OCI-LY1 (cell line): ENCODE measurements at regions not wholly inside any gene's neighbourhood (a gene's known extent, or its start where the extent isn't known, plus 50 kb on each side); places are given as distances from the start of the nearest gene placed in this dataset.

Experiments used
- H2AFZ ChIP-seq: fragments of 200-600 bp; sonication (generic), shearing (Covaris generic); 2 replicates; pipeline ENCODE4 v1.6.0; 2014; ENCODE audit warnings: antibody characterized with exemption, mild to moderate bottlenecking, low read length
- H3F3A ChIP-seq: fragments of 200-600 bp; sonication (generic), shearing (Covaris generic); 2 replicates; pipeline ENCODE4 v1.6.0; 2014; ENCODE audit warnings: mild to moderate bottlenecking, antibody characterized with exemption, low read length, moderate library complexity; ENCODE audit not compliant: insufficient read depth
- H3K27ac ChIP-seq: fragments of 200-600 bp; sonication (generic); 2 replicates; pipeline ENCODE4 v1.5.1; 2014; ENCODE audit warnings: low read length, mixed run types, mild to moderate bottlenecking, low read depth; ENCODE audit not compliant: poor library complexity, severe bottlenecking
- H3K27me3 ChIP-seq: fragments of 200-600 bp; sonication (generic); 2 replicates; pipeline ENCODE4 v1.6.0; 2014; ENCODE audit warnings: antibody characterized with exemption, mild to moderate bottlenecking, low read length, moderate library complexity; ENCODE audit not compliant: insufficient read depth
- H3K36me3 ChIP-seq: fragments of 200-600 bp; sonication (generic); 2 replicates; pipeline ENCODE4 v1.6.1; 2014; ENCODE audit warnings: mild to moderate bottlenecking, antibody characterized with exemption, low read length, moderate library complexity, mixed read lengths; ENCODE audit not compliant: insufficient read depth
- H3K4me1 ChIP-seq: fragments of 200-600 bp; sonication (generic); 2 replicates; pipeline ENCODE4 v1.5.1; 2014; ENCODE audit warnings: mild to moderate bottlenecking, low read length, moderate library complexity; ENCODE audit not compliant: insufficient read depth, severe bottlenecking
- H3K4me2 ChIP-seq: fragments of 200-600 bp; sonication (generic), shearing (Covaris generic); 2 replicates; pipeline ENCODE4 v1.6.1; 2014; ENCODE audit warnings: low read length
- H3K4me3 ChIP-seq: fragments of 200-600 bp; sonication (generic); 2 replicates; pipeline ENCODE4 v1.5.1; 2014; ENCODE audit warnings: low read length, low read depth, mild to moderate bottlenecking, mixed read lengths; ENCODE audit not compliant: poor library complexity, severe bottlenecking
- H3K79me2 ChIP-seq: fragments of 200-600 bp; shearing (Covaris generic); 2 replicates; pipeline ENCODE4 v1.6.1; 2016; ENCODE audit warnings: mixed run types, low read length, mixed read lengths; ENCODE audit not compliant: insufficient read depth
- H3K9ac ChIP-seq: fragments of 200-600 bp; sonication (generic), shearing (Covaris generic); 2 replicates; pipeline ENCODE4 v1.6.1; 2014; ENCODE audit warnings: mild to moderate bottlenecking, low read length, mixed read lengths
- H3K9me2 ChIP-seq: fragments of 200-600 bp; sonication (generic), shearing (Covaris generic); 2 replicates; pipeline ENCODE4 v1.6.1; 2014; ENCODE audit warnings: low read depth, mild to moderate bottlenecking, low read length, mixed read lengths
- H3K9me3 ChIP-seq: fragments of 200-600 bp; shearing (Covaris generic); 2 replicates; pipeline ENCODE4 v1.6.1; 2014; ENCODE audit warnings: low read length, mixed read lengths
- H4K20me1 ChIP-seq: fragments of 200-600 bp; sonication (generic), shearing (Covaris generic); 2 replicates; pipeline ENCODE4 v1.6.0; 2016; ENCODE audit warnings: mild to moderate bottlenecking, low read length; ENCODE audit not compliant: insufficient read depth
- EZH2 ChIP-seq: fragments of 200-600 bp; sonication (generic), shearing (Covaris generic); IDR thresholded peaks from 2 replicates; pipeline ENCODE4 v1.8.0; 2017; ENCODE audit warnings: borderline replicate concordance, mixed run types, mild to moderate bottlenecking, antibody characterized with exemption, low read length, moderate library complexity, mixed read lengths
- TF ChIP-seq, protein P1 (sequence below): fragments of 200-600 bp; sonication (generic), shearing (Covaris generic); IDR thresholded peaks from 2 replicates; pipeline ENCODE4 v1.5.1; 2017; ENCODE audit warnings: mild to moderate bottlenecking, antibody characterized with exemption, low read length, moderate library complexity, mixed read lengths

- Histone ChIP-seq H3K4me1 (no peaks in the 10 kb centered on the region), H3K9ac (no peak overlapping the region), H3K4me3 (no peak overlapping the region), H3K36me3 (no peaks in the 10 kb centered on the region), H3F3A (no peaks in the 10 kb centered on the region), H3K9me2 (no peaks in the 10 kb centered on the region), H3K4me2 (no peak overlapping the region), H2AFZ (no peak overlapping the region), H3K79me2 (no peaks in the 10 kb centered on the region), H3K27ac (no peak overlapping the region), H3K9me3 (no peaks in the 10 kb centered on the region), H3K27me3 (0 out of 2 replicates have a peak, but pooled peaks cover 7% of the 10 kb centered on the region), H4K20me1 (no peaks in the 10 kb centered on the region)
- TF ChIP-seq, protein P1, sequence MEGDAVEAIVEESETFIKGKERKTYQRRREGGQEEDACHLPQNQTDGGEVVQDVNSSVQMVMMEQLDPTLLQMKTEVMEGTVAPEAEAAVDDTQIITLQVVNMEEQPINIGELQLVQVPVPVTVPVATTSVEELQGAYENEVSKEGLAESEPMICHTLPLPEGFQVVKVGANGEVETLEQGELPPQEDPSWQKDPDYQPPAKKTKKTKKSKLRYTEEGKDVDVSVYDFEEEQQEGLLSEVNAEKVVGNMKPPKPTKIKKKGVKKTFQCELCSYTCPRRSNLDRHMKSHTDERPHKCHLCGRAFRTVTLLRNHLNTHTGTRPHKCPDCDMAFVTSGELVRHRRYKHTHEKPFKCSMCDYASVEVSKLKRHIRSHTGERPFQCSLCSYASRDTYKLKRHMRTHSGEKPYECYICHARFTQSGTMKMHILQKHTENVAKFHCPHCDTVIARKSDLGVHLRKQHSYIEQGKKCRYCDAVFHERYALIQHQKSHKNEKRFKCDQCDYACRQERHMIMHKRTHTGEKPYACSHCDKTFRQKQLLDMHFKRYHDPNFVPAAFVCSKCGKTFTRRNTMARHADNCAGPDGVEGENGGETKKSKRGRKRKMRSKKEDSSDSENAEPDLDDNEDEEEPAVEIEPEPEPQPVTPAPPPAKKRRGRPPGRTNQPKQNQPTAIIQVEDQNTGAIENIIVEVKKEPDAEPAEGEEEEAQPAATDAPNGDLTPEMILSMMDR: no peak
- TF ChIP-seq EZH2: no peak
These were observed 149.0 kb upstream of the RAB4A start for GRCh38 chr1:229121845-229122436.

GRCh38 chr1:229122606-229123005 is 148.3 kb upstream of the RAB4A start:
- H3K27ac ChIP-seq: no peak overlapping the region
- H3K4me2 ChIP-seq: no peak overlapping the region
- no peaks in the 10 kb centered on the region for H3K9me2 ChIP-seq
- H2AFZ ChIP-seq: no peak overlapping the region
- H3K27me3 ChIP-seq: 0 out of 2 replicates have a peak, but pooled peaks cover 7% of the 10 kb centered on the region
- no peak overlapping the region for H3K9ac ChIP-seq
- no peak for TF ChIP-seq EZH2
- TF ChIP-seq, protein P1: no peak
- H4K20me1 ChIP-seq: no peaks in the 10 kb centered on the region
- H3K4me1 ChIP-seq: no peaks in the 10 kb centered on the region
- no peaks in the 10 kb centered on the region for H3K79me2 ChIP-seq
- H3K4me3 ChIP-seq: no peak overlapping the region
- H3K9me3 ChIP-seq: no peaks in the 10 kb centered on the region
- H3F3A ChIP-seq: no peaks in the 10 kb centered on the region
- H3K36me3 ChIP-seq: no peaks in the 10 kb centered on the region

DNA sequence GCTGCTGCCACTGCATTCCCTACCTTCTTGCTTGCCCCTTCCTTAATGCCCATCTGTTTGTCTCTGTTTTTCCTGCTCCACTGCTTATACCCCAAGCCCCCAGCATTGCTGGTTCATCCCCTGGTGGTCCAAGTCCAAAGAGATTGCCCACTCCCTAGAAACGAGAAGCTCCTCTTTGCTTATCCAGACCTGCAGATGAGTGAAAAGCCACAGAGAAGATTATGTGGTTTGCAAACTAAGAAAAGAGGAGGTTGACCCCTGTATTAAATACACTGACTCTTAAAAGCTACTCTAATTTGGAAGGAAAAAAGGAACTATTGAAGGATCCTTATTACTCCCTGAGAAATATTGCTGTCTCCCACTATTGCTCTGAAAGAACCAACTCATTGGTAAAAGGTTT is 146.8 kb upstream of the RAB4A start:
- no peak for TF ChIP-seq EZH2
- TF ChIP-seq, protein P1: no peak
- H3K27me3 ChIP-seq: 0 out of 2 replicates have a peak, but pooled peaks cover 7% of the 10 kb centered on the region

More for the DNA sequence above, 146.8 kb upstream of the RAB4A start:
- Histone ChIP-seq H3K4me2 (no peak overlapping the region), H2AFZ (no peak overlapping the region), H3K79me2 (no peaks in the 10 kb centered on the region), H3K36me3 (no peaks in the 10 kb centered on the region), H3F3A (no peaks in the 10 kb centered on the region), H3K4me1 (no peaks in the 10 kb centered on the region), H3K9ac (no peak overlapping the region), H3K4me3 (no peak overlapping the region), H3K27ac (no peak overlapping the region), H3K9me2 (no peaks in the 10 kb centered on the region), H3K9me3 (no peaks in the 10 kb centered on the region), H4K20me1 (no peaks in the 10 kb centered on the region)
